ENCODE measurements at regions not wholly inside any gene's neighbourhood (a gene's known extent, or its start where the extent isn't known, plus 50 kb on each side); places are given as distances from the start of the nearest gene placed in this dataset.

DNA sequence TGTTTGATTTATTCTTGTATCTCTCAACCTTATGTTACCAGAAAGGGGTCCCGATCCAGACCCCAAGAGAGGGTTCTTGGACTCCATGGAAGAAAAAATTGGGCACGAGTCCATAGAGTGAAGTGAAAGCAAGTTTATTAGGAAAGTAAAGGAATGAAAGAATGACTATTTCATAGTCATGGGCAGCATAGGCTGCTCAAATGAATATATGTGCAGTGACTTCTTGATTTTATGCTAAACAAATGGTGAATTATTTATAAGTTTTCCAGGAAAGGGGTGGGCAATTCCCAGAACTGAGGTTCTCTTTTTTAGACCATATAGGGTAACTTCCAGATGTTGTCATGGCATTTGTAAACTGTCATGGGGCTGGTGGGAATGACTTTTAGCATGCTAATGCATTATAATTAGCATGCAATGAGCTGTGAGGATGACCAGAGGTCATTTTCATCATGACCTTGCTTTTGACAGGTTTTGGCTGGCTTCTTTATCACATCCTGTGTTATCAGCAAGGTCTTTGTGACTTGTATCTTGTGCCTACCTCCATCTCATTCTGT, 832.4 kb upstream of the CDH2 start:
- no peak for TF ChIP-seq CTCF (IDR thresholded peaks at IDR 0.05)
- no peak for TF ChIP-seq POLR2A (IDR thresholded peaks at IDR 0.05)

Measured in body of pancreas (tissue), 4 donors.